GM18861 (cell line): ENCODE measurements at regions not wholly inside any gene's neighbourhood (a gene's known extent, or its start where the extent isn't known, plus 50 kb on each side); places are given as distances from the start of the nearest gene placed in this dataset.
"Not testable (repeated sequence)": the region's sequence is repeated elsewhere in the genome, so short reads cannot be mapped to it uniquely, and the experiment has no call there.

ENCODE experiments used
- ATAC-seq: cut with Tn5 transposase; IDR thresholded peaks from one replicate; pipeline ENCODE4 v1.9.1; 2021; ENCODE audit not compliant: unreplicated experiment

- no peak for ATAC-seq
Measured at GRCh38 chr18:71116535-71116934, 827.7 kb downstream of the SOCS6 start.

- ATAC-seq: no peak
Measured at GRCh38 chr18:71115261-71115660, 826.4 kb downstream of the SOCS6 start.

GRCh38 chr18:71114550-71115210, 825.8 kb downstream of the SOCS6 start:
- no peak for ATAC-seq

GRCh38 chr18:71107244-71107643, 818.4 kb downstream of the SOCS6 start:
- ATAC-seq: no peak

GRCh38 chr18:71106701-71107100, 817.9 kb downstream of the SOCS6 start:
- no peak for ATAC-seq

- ATAC-seq: no peak
Measured at GRCh38 chr18:71105994-71106546, 817.2 kb downstream of the SOCS6 start.

- no peak for ATAC-seq
Measured at GRCh38 chr18:71105078-71105819, 816.4 kb downstream of the SOCS6 start.

- no peak for ATAC-seq
Measured at GRCh38 chr18:71079606-71080005, 790.8 kb downstream of the SOCS6 start.

GRCh38 chr18:71077451-71077850, 788.6 kb downstream of the SOCS6 start:
- ATAC-seq: no peak

- ATAC-seq: no peak
Measured at GRCh38 chr18:71075147-71075546, 786.3 kb downstream of the SOCS6 start.

- ATAC-seq: no peak
Measured at GRCh38 chr18:71068338-71068737, 779.5 kb downstream of the SOCS6 start.

- ATAC-seq: no peak
Measured at GRCh38 chr18:71049893-71050292, 761.0 kb downstream of the SOCS6 start.

GRCh38 chr18:71047882-71048281, 759.0 kb downstream of the SOCS6 start:
- no peak for ATAC-seq

- ATAC-seq: no peak
Measured at GRCh38 chr18:71045331-71046065, 756.7 kb downstream of the SOCS6 start.

- ATAC-seq: no peak
Measured at GRCh38 chr18:71040161-71040560, 751.3 kb downstream of the SOCS6 start.

- ATAC-seq: no peak
Measured at GRCh38 chr18:71038196-71038595, 749.4 kb downstream of the SOCS6 start.

GRCh38 chr18:71036783-71037182, 747.9 kb downstream of the SOCS6 start:
- ATAC-seq: no peak

- not testable (repeated sequence) for ATAC-seq
Measured at GRCh38 chr18:71031296-71032191, 742.7 kb downstream of the SOCS6 start.

GRCh38 chr18:71030085-71030484, 741.2 kb downstream of the SOCS6 start:
- ATAC-seq: not testable (repeated sequence)

- no peak for ATAC-seq
Measured at GRCh38 chr18:71028285-71028762, 739.5 kb downstream of the SOCS6 start.
